NCI-H446 treated with DMSO at 0.1 percent for 48 hours (cell line): ENCODE measurements at regions not wholly inside any gene's neighbourhood (a gene's known extent, or its start where the extent isn't known, plus 50 kb on each side); places are given as distances from the start of the nearest gene placed in this dataset.

Experiments
- DNase-seq: peaks from one replicate; lab custom pipeline; 2025; lab: John Stamatoyannopoulos, UW

- DNase-seq, result no peak
These were observed 52.8 kb upstream of the CADM1 start for GRCh38 chr11:115556984-115557383.

- no peak for DNase-seq
These were observed 51.3 kb upstream of the CADM1 start for GRCh38 chr11:115555336-115556090.
